WTC11 (cell line): ENCODE measurements at regions not wholly inside any gene's neighbourhood (a gene's known extent, or its start where the extent isn't known, plus 50 kb on each side); places are given as distances from the start of the nearest gene placed in this dataset.

Experiments used
- ATAC-seq: fragments of 200-7000 bp; cut with Tn5 transposase; 2 replicates; pipeline ENCODE4 v1.10.0; 2021; ENCODE audit warnings: mild to moderate bottlenecking, moderate library complexity
- CTCF ChIA-PET: fragments of 300-600 bp; sonication (Branson Sonifier 250); formaldehyde crosslinking; loops from one replicate; lab custom pipeline; 2021; ENCODE audit warnings: antibody characterized with exemption; lab: Charles Lee
- POLR2A ChIA-PET: fragments of 350-600 bp; sonication (Branson Sonifier 250); formaldehyde crosslinking; loops from one replicate; lab custom pipeline; 2021; ENCODE audit warnings: antibody characterized with exemption; lab: Charles Lee
- DNase-seq: peaks from one replicate; pipeline ENCODE4 v3.0.0; 2021; ENCODE audit warnings: low spot score
- H3K27ac Mint-ChIP-seq: 2 replicates; pipeline ENCODE4 v1.8.0; 2021; ENCODE audit warnings: mixed read lengths
- H3K27me3 Mint-ChIP-seq: 2 replicates; pipeline ENCODE4 v1.8.0; 2021; ENCODE audit warnings: low read depth, mild to moderate bottlenecking, moderate library complexity, mixed read lengths
- H3K36me3 Mint-ChIP-seq: 2 replicates; pipeline ENCODE4 v1.8.0; 2021; ENCODE audit warnings: mixed read lengths
- H3K4me1 Mint-ChIP-seq: 2 replicates; pipeline ENCODE4 v1.8.0; 2022; ENCODE audit warnings: mixed read lengths
- H3K4me3 Mint-ChIP-seq: 2 replicates; pipeline ENCODE4 v1.8.0; 2021; ENCODE audit warnings: mild to moderate bottlenecking, moderate library complexity, mixed read lengths
- H3K9me3 Mint-ChIP-seq: 2 replicates; pipeline ENCODE4 v1.8.0; 2021; ENCODE audit warnings: mixed read lengths
- CREB1 ChIP-seq: sonication (generic); formaldehyde crosslinking; IDR thresholded peaks from 2 replicates; pipeline ENCODE4 v1.8.0; 2023; ENCODE audit warnings: mild to moderate bottlenecking, missing genetic modification reagents
- NFE2L1 ChIP-seq: sonication (generic); formaldehyde crosslinking; IDR thresholded peaks from 2 replicates; pipeline ENCODE4 v1.8.1; 2023; ENCODE audit warnings: missing genetic modification reagents
- NR3C1 ChIP-seq: sonication (generic); formaldehyde crosslinking; conservative IDR thresholded peaks from 2 replicates; pipeline ENCODE4 v1.8.1; 2023; ENCODE audit warnings: low read depth, mild to moderate bottlenecking, missing genetic modification reagents
- OVOL2 ChIP-seq: fragments of 250-450 bp; sonication (Bioruptor Pico); IDR thresholded peaks from 2 replicates; pipeline ENCODE4 v1.9.0; 2021; ENCODE audit warnings: mild to moderate bottlenecking, borderline replicate concordance
- SOX15 ChIP-seq: fragments of 250-450 bp; sonication (Bioruptor Pico); IDR thresholded peaks from 2 replicates; pipeline ENCODE4 v1.9.0; 2021; ENCODE audit warnings: mild to moderate bottlenecking
- ZNF138 ChIP-seq: sonication (generic); formaldehyde crosslinking; conservative IDR thresholded peaks from 2 replicates; pipeline ENCODE4 v1.8.1; 2022; ENCODE audit warnings: mild to moderate bottlenecking, moderate library complexity, missing genetic modification reagents
- TF ChIP-seq, protein P1 (sequence below): sonication (generic); formaldehyde crosslinking; IDR thresholded peaks from 2 replicates; pipeline ENCODE4 v1.8.0; 2022; ENCODE audit warnings: mild to moderate bottlenecking, missing genetic modification reagents
- TF ChIP-seq, protein P2 (sequence below): sonication (generic); formaldehyde crosslinking; IDR thresholded peaks from 2 replicates; pipeline ENCODE4 v1.8.1; 2022; ENCODE audit warnings: missing genetic modification reagents, borderline replicate concordance
- TF ChIP-seq, protein P3 (sequence below): fragments of 250-450 bp; sonication (Bioruptor Pico); IDR thresholded peaks from 2 replicates; pipeline ENCODE4 v1.8.0; 2021; ENCODE audit warnings: mild to moderate bottlenecking
- TF ChIP-seq, protein P4 (sequence below): fragments of 250-450 bp; sonication (Bioruptor Pico); IDR thresholded peaks from 2 replicates; pipeline ENCODE4 v1.9.0; 2021; ENCODE audit warnings: mild to moderate bottlenecking
- TF ChIP-seq, protein P5 (sequence below): sonication (generic); formaldehyde crosslinking; IDR thresholded peaks from 2 replicates; pipeline ENCODE4 v1.8.0; 2023; ENCODE audit warnings: missing genetic modification reagents
- TF ChIP-seq, protein P6 (sequence below): sonication (generic); formaldehyde crosslinking; IDR thresholded peaks from 2 replicates; pipeline ENCODE4 v1.8.0; 2023; ENCODE audit warnings: mild to moderate bottlenecking, missing genetic modification reagents
- TF ChIP-seq, protein P7 (sequence below): sonication (generic); formaldehyde crosslinking; IDR thresholded peaks from 2 replicates; pipeline ENCODE4 v1.8.1; 2023; ENCODE audit warnings: mild to moderate bottlenecking, moderate library complexity, missing genetic modification reagents

DNA sequence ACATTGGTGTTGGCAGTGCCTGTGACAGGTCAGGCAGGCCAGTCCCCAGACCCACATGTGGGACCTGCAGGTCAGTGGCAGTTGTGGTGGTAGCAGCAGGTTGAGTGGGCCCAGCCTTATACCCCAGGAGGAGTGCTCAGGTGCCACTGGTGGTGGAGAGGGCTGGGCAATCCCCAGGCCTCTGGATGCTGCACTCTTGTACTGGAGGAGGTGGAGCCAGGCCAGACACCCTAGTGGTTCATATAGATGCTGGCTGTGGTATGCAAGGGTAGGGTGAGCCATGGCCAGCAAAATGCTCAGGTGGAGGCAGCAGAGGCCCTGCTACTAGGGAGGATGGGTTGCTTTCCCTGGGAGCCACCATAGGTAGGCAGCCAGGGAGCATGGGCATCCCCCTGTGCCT, 190.4 kb upstream of the TMPO start:
- Mint-ChIP-seq H3K4me1 (no peaks in the 10 kb centered on the region), H3K27ac (no peak overlapping the region), H3K27me3 (no peaks in the 10 kb centered on the region), H3K4me3 (no peak overlapping the region), H3K9me3 (no peaks in the 10 kb centered on the region), H3K36me3 (no peaks in the 10 kb centered on the region)
- DNase-seq (no peak), ATAC-seq (no peak)
- CTCF ChIA-PET = no interaction called here
- POLR2A ChIA-PET = no interaction called here
- TF ChIP-seq SOX15 (CRISPR knock-in tag) (no peak), NFE2L1 (no peak), NR3C1 (CRISPR knock-in tag) (no peak), ZNF138 (CRISPR knock-in tag) (no peak), CREB1 (CRISPR knock-in tag) (no peak), OVOL2 (CRISPR knock-in tag) (no peak)
- TF ChIP-seq, protein P1, sequence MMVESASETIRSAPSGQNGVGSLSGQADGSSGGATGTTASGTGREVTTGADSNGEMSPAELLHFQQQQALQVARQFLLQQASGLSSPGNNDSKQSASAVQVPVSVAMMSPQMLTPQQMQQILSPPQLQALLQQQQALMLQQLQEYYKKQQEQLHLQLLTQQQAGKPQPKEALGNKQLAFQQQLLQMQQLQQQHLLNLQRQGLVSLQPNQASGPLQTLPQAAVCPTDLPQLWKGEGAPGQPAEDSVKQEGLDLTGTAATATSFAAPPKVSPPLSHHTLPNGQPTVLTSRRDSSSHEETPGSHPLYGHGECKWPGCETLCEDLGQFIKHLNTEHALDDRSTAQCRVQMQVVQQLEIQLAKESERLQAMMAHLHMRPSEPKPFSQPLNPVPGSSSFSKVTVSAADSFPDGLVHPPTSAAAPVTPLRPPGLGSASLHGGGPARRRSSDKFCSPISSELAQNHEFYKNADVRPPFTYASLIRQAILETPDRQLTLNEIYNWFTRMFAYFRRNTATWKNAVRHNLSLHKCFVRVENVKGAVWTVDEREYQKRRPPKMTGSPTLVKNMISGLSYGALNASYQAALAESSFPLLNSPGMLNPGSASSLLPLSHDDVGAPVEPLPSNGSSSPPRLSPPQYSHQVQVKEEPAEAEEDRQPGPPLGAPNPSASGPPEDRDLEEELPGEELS (CRISPR knock-in tag) = no peak
- TF ChIP-seq, protein P2, sequence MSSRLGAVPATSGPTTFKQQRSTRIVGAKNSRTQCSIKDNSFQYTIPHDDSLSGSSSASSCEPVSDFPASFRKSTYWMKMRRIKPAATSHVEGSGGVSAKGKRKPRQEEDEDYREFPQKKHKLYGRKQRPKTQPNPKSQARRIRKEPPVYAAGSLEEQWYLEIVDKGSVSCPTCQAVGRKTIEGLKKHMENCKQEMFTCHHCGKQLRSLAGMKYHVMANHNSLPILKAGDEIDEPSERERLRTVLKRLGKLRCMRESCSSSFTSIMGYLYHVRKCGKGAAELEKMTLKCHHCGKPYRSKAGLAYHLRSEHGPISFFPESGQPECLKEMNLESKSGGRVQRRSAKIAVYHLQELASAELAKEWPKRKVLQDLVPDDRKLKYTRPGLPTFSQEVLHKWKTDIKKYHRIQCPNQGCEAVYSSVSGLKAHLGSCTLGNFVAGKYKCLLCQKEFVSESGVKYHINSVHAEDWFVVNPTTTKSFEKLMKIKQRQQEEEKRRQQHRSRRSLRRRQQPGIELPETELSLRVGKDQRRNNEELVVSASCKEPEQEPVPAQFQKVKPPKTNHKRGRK (CRISPR knock-in tag) = no peak
- TF ChIP-seq, protein P3, sequence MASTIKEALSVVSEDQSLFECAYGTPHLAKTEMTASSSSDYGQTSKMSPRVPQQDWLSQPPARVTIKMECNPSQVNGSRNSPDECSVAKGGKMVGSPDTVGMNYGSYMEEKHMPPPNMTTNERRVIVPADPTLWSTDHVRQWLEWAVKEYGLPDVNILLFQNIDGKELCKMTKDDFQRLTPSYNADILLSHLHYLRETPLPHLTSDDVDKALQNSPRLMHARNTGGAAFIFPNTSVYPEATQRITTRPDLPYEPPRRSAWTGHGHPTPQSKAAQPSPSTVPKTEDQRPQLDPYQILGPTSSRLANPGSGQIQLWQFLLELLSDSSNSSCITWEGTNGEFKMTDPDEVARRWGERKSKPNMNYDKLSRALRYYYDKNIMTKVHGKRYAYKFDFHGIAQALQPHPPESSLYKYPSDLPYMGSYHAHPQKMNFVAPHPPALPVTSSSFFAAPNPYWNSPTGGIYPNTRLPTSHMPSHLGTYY (CRISPR knock-in tag) = no peak
- TF ChIP-seq, protein P4, sequence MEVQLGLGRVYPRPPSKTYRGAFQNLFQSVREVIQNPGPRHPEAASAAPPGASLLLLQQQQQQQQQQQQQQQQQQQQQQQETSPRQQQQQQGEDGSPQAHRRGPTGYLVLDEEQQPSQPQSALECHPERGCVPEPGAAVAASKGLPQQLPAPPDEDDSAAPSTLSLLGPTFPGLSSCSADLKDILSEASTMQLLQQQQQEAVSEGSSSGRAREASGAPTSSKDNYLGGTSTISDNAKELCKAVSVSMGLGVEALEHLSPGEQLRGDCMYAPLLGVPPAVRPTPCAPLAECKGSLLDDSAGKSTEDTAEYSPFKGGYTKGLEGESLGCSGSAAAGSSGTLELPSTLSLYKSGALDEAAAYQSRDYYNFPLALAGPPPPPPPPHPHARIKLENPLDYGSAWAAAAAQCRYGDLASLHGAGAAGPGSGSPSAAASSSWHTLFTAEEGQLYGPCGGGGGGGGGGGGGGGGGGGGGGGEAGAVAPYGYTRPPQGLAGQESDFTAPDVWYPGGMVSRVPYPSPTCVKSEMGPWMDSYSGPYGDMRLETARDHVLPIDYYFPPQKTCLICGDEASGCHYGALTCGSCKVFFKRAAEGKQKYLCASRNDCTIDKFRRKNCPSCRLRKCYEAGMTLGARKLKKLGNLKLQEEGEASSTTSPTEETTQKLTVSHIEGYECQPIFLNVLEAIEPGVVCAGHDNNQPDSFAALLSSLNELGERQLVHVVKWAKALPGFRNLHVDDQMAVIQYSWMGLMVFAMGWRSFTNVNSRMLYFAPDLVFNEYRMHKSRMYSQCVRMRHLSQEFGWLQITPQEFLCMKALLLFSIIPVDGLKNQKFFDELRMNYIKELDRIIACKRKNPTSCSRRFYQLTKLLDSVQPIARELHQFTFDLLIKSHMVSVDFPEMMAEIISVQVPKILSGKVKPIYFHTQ (CRISPR knock-in tag) = no peak
- TF ChIP-seq, protein P5, sequence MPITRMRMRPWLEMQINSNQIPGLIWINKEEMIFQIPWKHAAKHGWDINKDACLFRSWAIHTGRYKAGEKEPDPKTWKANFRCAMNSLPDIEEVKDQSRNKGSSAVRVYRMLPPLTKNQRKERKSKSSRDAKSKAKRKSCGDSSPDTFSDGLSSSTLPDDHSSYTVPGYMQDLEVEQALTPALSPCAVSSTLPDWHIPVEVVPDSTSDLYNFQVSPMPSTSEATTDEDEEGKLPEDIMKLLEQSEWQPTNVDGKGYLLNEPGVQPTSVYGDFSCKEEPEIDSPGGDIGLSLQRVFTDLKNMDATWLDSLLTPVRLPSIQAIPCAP (CRISPR knock-in tag) = no peak
- TF ChIP-seq, protein P6, sequence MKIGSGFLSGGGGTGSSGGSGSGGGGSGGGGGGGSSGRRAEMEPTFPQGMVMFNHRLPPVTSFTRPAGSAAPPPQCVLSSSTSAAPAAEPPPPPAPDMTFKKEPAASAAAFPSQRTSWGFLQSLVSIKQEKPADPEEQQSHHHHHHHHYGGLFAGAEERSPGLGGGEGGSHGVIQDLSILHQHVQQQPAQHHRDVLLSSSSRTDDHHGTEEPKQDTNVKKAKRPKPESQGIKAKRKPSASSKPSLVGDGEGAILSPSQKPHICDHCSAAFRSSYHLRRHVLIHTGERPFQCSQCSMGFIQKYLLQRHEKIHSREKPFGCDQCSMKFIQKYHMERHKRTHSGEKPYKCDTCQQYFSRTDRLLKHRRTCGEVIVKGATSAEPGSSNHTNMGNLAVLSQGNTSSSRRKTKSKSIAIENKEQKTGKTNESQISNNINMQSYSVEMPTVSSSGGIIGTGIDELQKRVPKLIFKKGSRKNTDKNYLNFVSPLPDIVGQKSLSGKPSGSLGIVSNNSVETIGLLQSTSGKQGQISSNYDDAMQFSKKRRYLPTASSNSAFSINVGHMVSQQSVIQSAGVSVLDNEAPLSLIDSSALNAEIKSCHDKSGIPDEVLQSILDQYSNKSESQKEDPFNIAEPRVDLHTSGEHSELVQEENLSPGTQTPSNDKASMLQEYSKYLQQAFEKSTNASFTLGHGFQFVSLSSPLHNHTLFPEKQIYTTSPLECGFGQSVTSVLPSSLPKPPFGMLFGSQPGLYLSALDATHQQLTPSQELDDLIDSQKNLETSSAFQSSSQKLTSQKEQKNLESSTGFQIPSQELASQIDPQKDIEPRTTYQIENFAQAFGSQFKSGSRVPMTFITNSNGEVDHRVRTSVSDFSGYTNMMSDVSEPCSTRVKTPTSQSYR (CRISPR knock-in tag) = no peak
- TF ChIP-seq, protein P7, sequence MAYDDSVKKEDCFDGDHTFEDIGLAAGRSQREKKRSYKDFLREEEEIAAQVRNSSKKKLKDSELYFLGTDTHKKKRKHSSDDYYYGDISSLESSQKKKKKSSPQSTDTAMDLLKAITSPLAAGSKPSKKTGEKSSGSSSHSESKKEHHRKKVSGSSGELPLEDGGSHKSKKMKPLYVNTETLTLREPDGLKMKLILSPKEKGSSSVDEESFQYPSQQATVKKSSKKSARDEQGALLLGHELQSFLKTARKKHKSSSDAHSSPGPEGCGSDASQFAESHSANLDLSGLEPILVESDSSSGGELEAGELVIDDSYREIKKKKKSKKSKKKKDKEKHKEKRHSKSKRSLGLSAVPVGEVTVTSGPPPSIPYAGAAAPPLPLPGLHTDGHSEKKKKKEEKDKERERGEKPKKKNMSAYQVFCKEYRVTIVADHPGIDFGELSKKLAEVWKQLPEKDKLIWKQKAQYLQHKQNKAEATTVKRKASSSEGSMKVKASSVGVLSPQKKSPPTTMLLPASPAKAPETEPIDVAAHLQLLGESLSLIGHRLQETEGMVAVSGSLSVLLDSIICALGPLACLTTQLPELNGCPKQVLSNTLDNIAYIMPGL = no peak
